PC-9 (cell line): ENCODE measurements at regions not wholly inside any gene's neighbourhood (a gene's known extent, or its start where the extent isn't known, plus 50 kb on each side); places are given as distances from the start of the nearest gene placed in this dataset.

ENCODE experiments used
- CTCF ChIP-seq: fragments of 200-600 bp; sonication (generic); conservative IDR thresholded peaks from 2 replicates; pipeline ENCODE4 v1.6.1; 2017; ENCODE audit warnings: mixed run types, antibody characterized with exemption, mild to moderate bottlenecking, moderate library complexity
- EZH2 ChIP-seq: fragments of 200-600 bp; sonication (generic); IDR thresholded peaks from 2 replicates; pipeline ENCODE4 v1.8.0; 2017; ENCODE audit warnings: antibody characterized with exemption, low read depth

- TF ChIP-seq EZH2: no peak
- no peak for TF ChIP-seq CTCF
Observed at GRCh38 chr9:108181441-108181840, 674.3 kb downstream of the ACTL7B start.
